ENCODE measurements at regions not wholly inside any gene's neighbourhood (a gene's known extent, or its start where the extent isn't known, plus 50 kb on each side); places are given as distances from the start of the nearest gene placed in this dataset.

DNA sequence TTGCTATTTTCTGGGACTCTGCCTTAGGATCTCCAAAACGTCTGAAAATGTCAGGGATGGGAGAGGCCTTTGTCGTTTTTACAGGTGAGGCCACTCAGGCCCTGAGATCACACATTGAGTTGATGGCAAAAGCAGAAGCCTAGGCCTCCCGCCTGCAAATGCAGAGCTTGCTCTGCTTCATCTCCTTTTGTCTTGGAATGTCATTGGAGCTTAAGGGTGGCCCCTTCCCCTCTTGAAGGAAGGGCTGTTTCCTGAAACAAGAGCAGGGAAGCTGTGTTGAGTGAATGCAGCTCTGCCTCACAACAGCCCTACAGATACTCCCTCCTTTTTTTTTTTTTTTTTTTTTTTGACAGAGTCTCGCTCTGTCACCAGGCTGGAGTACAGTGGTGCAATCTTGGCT is 123.5 kb downstream of the GLI2 start (continued):
- TF ChIP-seq ZMAT3 (CRISPR knock-in tag; conservative IDR thresholded peaks at IDR 0.05) (no peak), FOXO4 (CRISPR knock-in tag; conservative IDR thresholded peaks at IDR 0.05) (no peak)
- TF ChIP-seq, protein P1, sequence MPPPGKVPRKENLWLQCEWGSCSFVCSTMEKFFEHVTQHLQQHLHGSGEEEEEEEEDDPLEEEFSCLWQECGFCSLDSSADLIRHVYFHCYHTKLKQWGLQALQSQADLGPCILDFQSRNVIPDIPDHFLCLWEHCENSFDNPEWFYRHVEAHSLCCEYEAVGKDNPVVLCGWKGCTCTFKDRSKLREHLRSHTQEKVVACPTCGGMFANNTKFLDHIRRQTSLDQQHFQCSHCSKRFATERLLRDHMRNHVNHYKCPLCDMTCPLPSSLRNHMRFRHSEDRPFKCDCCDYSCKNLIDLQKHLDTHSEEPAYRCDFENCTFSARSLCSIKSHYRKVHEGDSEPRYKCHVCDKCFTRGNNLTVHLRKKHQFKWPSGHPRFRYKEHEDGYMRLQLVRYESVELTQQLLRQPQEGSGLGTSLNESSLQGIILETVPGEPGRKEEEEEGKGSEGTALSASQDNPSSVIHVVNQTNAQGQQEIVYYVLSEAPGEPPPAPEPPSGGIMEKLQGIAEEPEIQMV (CRISPR knock-in tag; IDR thresholded peaks at IDR 0.05; ENCODE audit: low read depth): no peak

DNA sequence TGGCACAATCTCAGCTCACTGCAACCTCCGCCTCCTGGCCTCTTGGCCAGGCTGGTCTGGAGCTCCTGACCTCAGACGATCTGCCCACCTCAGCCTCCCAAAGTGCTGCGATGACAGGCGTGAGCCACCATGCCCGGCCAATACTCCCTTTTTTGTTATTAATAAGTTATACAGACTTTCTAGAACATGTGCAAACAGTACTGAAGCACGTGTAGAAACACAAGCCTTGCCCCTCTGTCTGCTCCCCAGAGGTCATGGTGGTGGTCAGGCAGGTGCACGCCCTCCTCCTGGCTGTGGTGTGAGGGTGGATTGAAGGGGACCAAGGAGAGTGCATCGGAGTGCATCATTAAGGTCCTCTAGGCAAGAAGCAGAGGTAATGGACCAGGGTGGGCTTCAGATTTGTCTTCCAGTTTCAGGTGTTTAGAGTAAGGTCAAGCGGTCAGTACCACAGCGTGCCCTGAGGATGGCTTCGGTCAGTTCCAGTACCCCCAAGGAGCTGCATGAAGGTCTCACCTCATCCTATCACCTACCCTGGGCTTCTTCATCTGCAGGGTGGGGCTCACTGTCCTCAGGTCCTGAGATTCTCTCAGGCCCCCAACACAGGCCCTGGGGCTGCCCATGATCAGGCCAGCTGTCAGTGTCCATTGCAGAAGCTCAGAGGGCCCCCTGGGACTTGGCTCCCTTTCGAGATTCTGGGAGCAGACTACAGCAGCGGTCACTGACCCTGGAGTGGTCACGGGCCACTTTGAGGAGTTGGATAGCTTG is 124.3 kb downstream of the GLI2 start:
- H3K4me1 ChIP-seq (ENCODE audit: insufficient read depth, low read length): no peaks in the 10 kb centered on the region
- ChIA-PET CTCF (ENCODE audit: low intra/inter-chr PET ratio, low total read pairs) (no interaction called here), POLR2A (no interaction called here)
- no TSS peak for BruUV-seq (replicated peaks)
- H3K36me3 ChIP-seq (replicated peaks in 1 of 2; ENCODE audit: control insufficient read depth in 1 of 2, insufficient read depth in 2 of 2, low read length in 2 of 2): no peaks in the 10 kb centered on the region
- H4K20me1 ChIP-seq (ENCODE audit: insufficient read depth, low read length): no peaks in the 10 kb centered on the region; the same call in 1 of the 2 replicates
- no peak for ATAC-seq
- H3K79me2 ChIP-seq (ENCODE audit: insufficient read depth, low read length): no peaks in the 10 kb centered on the region
- intact Hi-C loops (cut with micrococcal nuclease; ENCODE audit: unreplicated experiment): no loop called here
- H2AFZ ChIP-seq (ENCODE audit: low read length): no peak overlapping the region
- no peak overlapping the region for H3K9ac ChIP-seq (ENCODE audit: insufficient read depth, low read depth, low read length)
- H3K27me3 ChIP-seq (ENCODE audit: control insufficient read depth in 1 of 2, insufficient read depth in 2 of 2, low read length in 2 of 2): peaks cover 6 to 79% of the 10 kb centered on the region in 2 experiments; a peak in 4 of 5 replicates
- TF ChIP-seq, protein P2, sequence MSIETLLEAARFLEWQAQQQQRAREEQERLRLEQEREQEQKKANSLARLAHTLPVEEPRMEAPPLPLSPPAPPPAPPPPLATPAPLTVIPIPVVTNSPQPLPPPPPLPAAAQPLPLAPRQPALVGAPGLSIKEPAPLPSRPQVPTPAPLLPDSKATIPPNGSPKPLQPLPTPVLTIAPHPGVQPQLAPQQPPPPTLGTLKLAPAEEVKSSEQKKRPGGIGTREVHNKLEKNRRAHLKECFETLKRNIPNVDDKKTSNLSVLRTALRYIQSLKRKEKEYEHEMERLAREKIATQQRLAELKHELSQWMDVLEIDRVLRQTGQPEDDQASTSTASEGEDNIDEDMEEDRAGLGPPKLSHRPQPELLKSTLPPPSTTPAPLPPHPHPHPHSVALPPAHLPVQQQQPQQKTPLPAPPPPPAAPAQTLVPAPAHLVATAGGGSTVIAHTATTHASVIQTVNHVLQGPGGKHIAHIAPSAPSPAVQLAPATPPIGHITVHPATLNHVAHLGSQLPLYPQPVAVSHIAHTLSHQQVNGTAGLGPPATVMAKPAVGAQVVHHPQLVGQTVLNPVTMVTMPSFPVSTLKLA (IDR thresholded peaks at IDR 0.05): peak; percentile 96
- no peak for TF ChIP-seq MLX (CRISPR knock-in tag; IDR thresholded peaks at IDR 0.05)
- WGBS (ENCODE audit: low lambda C conversion rate): 26% methylated on average over 11 of the region's 14 CpGs
- DNase-seq (ENCODE audit: low spot score): no peak
- H3K27ac ChIP-seq (ENCODE audit: extremely low read length, insufficient read depth, low read length): no peak overlapping the region
- H3K9me3 ChIP-seq (ENCODE audit: low read length): no peaks in the 10 kb centered on the region
- H3K4me2 ChIP-seq (ENCODE audit: low read depth, low read length): no peak overlapping the region
- in situ Hi-C loops (cut with HindIII; ENCODE audit: extremely low pct_ligation_motif_present, low pct_unique_long_range_greater_than_20kb): no loop called here
- no peak overlapping the region for H3K4me3 ChIP-seq (replicated peaks in 1 of 3; ENCODE audit: insufficient read depth in 1 of 3, low read depth in 2 of 3, low read length in 3 of 3)
- FAIRE-seq: no peak

Data from HepG2 (cell line).